Psoas muscle (tissue), 7 donors: ENCODE measurements at regions not wholly inside any gene's neighbourhood (a gene's known extent, or its start where the extent isn't known, plus 50 kb on each side); places are given as distances from the start of the nearest gene placed in this dataset.

Source experiments
- ATAC-seq, 4 donors: fragments of 200-7000 bp; cut with Tn5 transposase; one replicate each; pipeline ENCODE4 v1.9.1; 2020; ENCODE audit warnings: moderate library complexity in 3 of 4, mild to moderate bottlenecking in 2 of 4
- DNase-seq, 2 donors: peaks; one replicate each; pipeline ENCODE4 v3.0.0-alpha.2; 2020
- H3K27ac ChIP-seq: fragments of 200-600 bp; one replicate; pipeline ENCODE4 v1.8.0; 2022
- H3K27me3 ChIP-seq, 3 donors: fragments of 200-600 bp in 1 of 3; one replicate each; pipeline versions ENCODE4 v1.6.1 to v1.8.0; 2013 to 2022; ENCODE audit warnings: low read length in 2 of 3, mild to moderate bottlenecking in 2 of 3, moderate library complexity in 1 of 3; ENCODE audit not compliant: insufficient read depth in 3 of 3
- H3K36me3 ChIP-seq, 2 donors: fragments of 200-600 bp in 1 of 2; one replicate each; pipeline versions ENCODE4 v1.6.1 to v1.8.0; 2013 to 2022; ENCODE audit warnings: low read depth in 1 of 2, mild to moderate bottlenecking in 1 of 2, moderate library complexity in 1 of 2; ENCODE audit not compliant: insufficient read depth in 1 of 2
- H3K4me1 ChIP-seq: fragments of 200-600 bp; one replicate; pipeline ENCODE4 v1.8.0; 2022
- H3K4me3 ChIP-seq: fragments of 200-600 bp; one replicate; pipeline ENCODE4 v1.8.0; 2022; ENCODE audit warnings: mild to moderate bottlenecking
- H3K9me3 ChIP-seq: fragments of 200-600 bp; one replicate; pipeline ENCODE4 v1.8.0; 2022
- CTCF ChIP-seq: fragments of 200-600 bp; IDR thresholded peaks from one replicate; pipeline ENCODE4 v1.8.0; 2022; ENCODE audit warnings: antibody characterized with exemption
- WGBS, 3 donors: extraction: QIAGEN DNeasy Blood & Tissue Kit; methylation state at CpG; one replicate each; pipeline versions ENCODE4 v1.1.6 to v1.1.7; 2013; 5-methylcytosine and 5-hydroxymethylcytosine counted together
- intact Hi-C, 2 donors: fragments of 100-400 bp; cut with DNase I; formaldehyde crosslinking; loops; one replicate each; pipeline versions ENCODE4 v1.11.0 to v1.14.2; 2022
- donor health status: healthy with polysubstance abuse.
- donor health status: DM: no; HTN: no; CAD: no; lungs with moderate emphysema.
- donor health status: Bipolar disorder and iron deficiency.
- donor health status: healthy.
- donor health status: DM: yes; HTN: yes; CAD: no.
- donor health status: DM: no; HTN: no; CAD: no.
- donor health status: DM: yes; HTN: yes; CAD: no.

- H3K36me3 ChIP-seq = no peaks in the 10 kb centered on the region
Observed at GRCh38 chr1:218970397-218970990, 203.2 kb upstream of the LYPLAL1 start.

GRCh38 chr1:218971156-218971555, 202.5 kb upstream of the LYPLAL1 start:
- no peak overlapping the region for H3K4me3 ChIP-seq
- WGBS, 3 donors = 28 to 53% (median 43%) methylated on average over 1 of the region's 1 CpG
- H3K27ac ChIP-seq = no peak overlapping the region
- H3K27me3 ChIP-seq = peaks cover 0 to 3% (median 0%) of the 10 kb centered on the region in 3 donors
- intact Hi-C loops = no loop called here
- DNase-seq (no peak), ATAC-seq (no peak)
- TF ChIP-seq CTCF = no peak
- no peaks in the 10 kb centered on the region for H3K4me1 ChIP-seq
- H3K36me3 ChIP-seq = no peaks in the 10 kb centered on the region
- H3K9me3 ChIP-seq = peaks cover 7% of the 10 kb centered on the region

More at GRCh38 chr1:218970397-218970990, 203.2 kb upstream of the LYPLAL1 start:
- no peak overlapping the region for H3K27ac ChIP-seq
- no peak for TF ChIP-seq CTCF
- 70 to 73% (median 71%) methylated on average over 6 of the region's 6 CpGs for WGBS, 3 donors
- intact Hi-C loops = no loop called here
- no peak overlapping the region for H3K4me3 ChIP-seq
- DNase-seq (no peak), ATAC-seq (no peak)
- peaks cover 7% of the 10 kb centered on the region for H3K9me3 ChIP-seq
- no peaks in the 10 kb centered on the region for H3K4me1 ChIP-seq
- H3K27me3 ChIP-seq = peaks cover 0 to 3% (median 0%) of the 10 kb centered on the region in 3 donors

- no peaks in the 10 kb centered on the region for H3K4me1 ChIP-seq
- no peaks in the 10 kb centered on the region for H3K27me3 ChIP-seq
- 66 to 82% (median 66%) methylated on average over 2 of the region's 2 CpGs for WGBS, 3 donors
- DNase-seq (no peak), ATAC-seq (no peak)
- H3K9me3 ChIP-seq = no peaks in the 10 kb centered on the region
- no peak for TF ChIP-seq CTCF
- no peak overlapping the region for H3K4me3 ChIP-seq
- intact Hi-C loops = no loop called here
- no peaks in the 10 kb centered on the region for H3K36me3 ChIP-seq
- H3K27ac ChIP-seq = no peak overlapping the region
Observed at GRCh38 chr1:218980881-218981280, 192.8 kb upstream of the LYPLAL1 start.

GRCh38 chr1:218982482-218982881, 191.2 kb upstream of the LYPLAL1 start:
- no peak overlapping the region for H3K27ac ChIP-seq
- no peaks in the 10 kb centered on the region for H3K27me3 ChIP-seq
- no peaks in the 10 kb centered on the region for H3K9me3 ChIP-seq
- no peak overlapping the region for H3K4me3 ChIP-seq
- no peaks in the 10 kb centered on the region for H3K4me1 ChIP-seq
- H3K36me3 ChIP-seq = no peaks in the 10 kb centered on the region
- no peak for TF ChIP-seq CTCF
- DNase-seq = no peak
- no peak for ATAC-seq
- 58 to 69% (median 67%) methylated on average over 6 of the region's 6 CpGs for WGBS, 3 donors
- intact Hi-C loops = no loop called here

GRCh38 chr1:218983433-218983832, 190.2 kb upstream of the LYPLAL1 start:
- no peak for TF ChIP-seq CTCF
- no peaks in the 10 kb centered on the region for H3K27me3 ChIP-seq
- no peak overlapping the region for H3K4me3 ChIP-seq
- DNase-seq = no peak
- ATAC-seq = no peak
- intact Hi-C loops = no loop called here
- no peaks in the 10 kb centered on the region for H3K36me3 ChIP-seq
- no peak overlapping the region for H3K27ac ChIP-seq
- WGBS, 3 donors = 95 to 97% (median 96%) methylated on average over 7 to 9 of the region's 9 CpGs
- no peaks in the 10 kb centered on the region for H3K4me1 ChIP-seq
- no peaks in the 10 kb centered on the region for H3K9me3 ChIP-seq
